SHP77 treated with DMSO at 0.1 percent for 48 hours (cell line): ENCODE measurements at regions not wholly inside any gene's neighbourhood (a gene's known extent, or its start where the extent isn't known, plus 50 kb on each side); places are given as distances from the start of the nearest gene placed in this dataset.
A peak's percentile ranks its signal among the peaks of the same experiment; 100 is the strongest.

Experiments used
- DNase-seq: peaks from one replicate; lab custom pipeline; 2025; lab: John Stamatoyannopoulos, UW

- no peak for DNase-seq
These were observed 221.5 kb upstream of the NDST4 start for GRCh38 chr4:115334736-115335411.

GRCh38 chr4:115332078-115332477 lies 218.7 kb upstream of the NDST4 start:
- no peak for DNase-seq

- DNase-seq, result no peak
These were observed 217.8 kb upstream of the NDST4 start for GRCh38 chr4:115331241-115331640.

GRCh38 chr4:115325836-115326235 lies 212.4 kb upstream of the NDST4 start:
- DNase-seq, result no peak

- no peak for DNase-seq
These were observed 209.8 kb upstream of the NDST4 start for GRCh38 chr4:115323106-115323707.

- DNase-seq, result no peak
These were observed 201.8 kb upstream of the NDST4 start for GRCh38 chr4:115315182-115315581.

- DNase-seq, result no peak
These were observed 197.2 kb upstream of the NDST4 start for GRCh38 chr4:115310641-115311040.

GRCh38 chr4:115294717-115295116 lies 181.3 kb upstream of the NDST4 start:
- DNase-seq, result no peak

GRCh38 chr4:115293093-115293462 lies 179.7 kb upstream of the NDST4 start:
- DNase-seq, result no peak

- no peak for DNase-seq
These were observed 179.1 kb upstream of the NDST4 start for GRCh38 chr4:115292320-115293092.

GRCh38 chr4:115287426-115287825 lies 174.0 kb upstream of the NDST4 start:
- DNase-seq, result no peak

GRCh38 chr4:115279330-115279729 lies 165.9 kb upstream of the NDST4 start:
- no peak for DNase-seq

GRCh38 chr4:115278830-115279229 lies 165.4 kb upstream of the NDST4 start:
- DNase-seq, result no peak

GRCh38 chr4:115275615-115276014 lies 162.2 kb upstream of the NDST4 start:
- DNase-seq, result no peak

- DNase-seq, result no peak
These were observed 161.1 kb upstream of the NDST4 start for GRCh38 chr4:115274545-115274944.

- DNase-seq, result no peak
These were observed 159.2 kb upstream of the NDST4 start for GRCh38 chr4:115272594-115272993.

GRCh38 chr4:115272185-115272584 lies 158.8 kb upstream of the NDST4 start:
- no peak for DNase-seq

- DNase-seq, result no peak
These were observed 146.8 kb upstream of the NDST4 start for GRCh38 chr4:115260195-115260594.

- DNase-seq, result no peak
These were observed 146.2 kb upstream of the NDST4 start for GRCh38 chr4:115259642-115260041.

GRCh38 chr4:115249808-115250207 lies 136.4 kb upstream of the NDST4 start:
- no peak for DNase-seq

GRCh38 chr4:115234405-115235093 lies 121.1 kb upstream of the NDST4 start:
- peak; percentile 22 for DNase-seq

- DNase-seq, result no peak
These were observed 120.2 kb upstream of the NDST4 start for GRCh38 chr4:115233600-115233999.

- no peak for DNase-seq
These were observed 116.5 kb upstream of the NDST4 start for GRCh38 chr4:115229873-115230272.
